K562 (cell line): ENCODE measurements at regions not wholly inside any gene's neighbourhood (a gene's known extent, or its start where the extent isn't known, plus 50 kb on each side); places are given as distances from the start of the nearest gene placed in this dataset.

Source experiments
- ATAC-seq: fragments of 200-7000 bp; cut with Tn5 transposase; 3 replicates; pipeline ENCODE4 v1.9.1; 2020; ENCODE audit warnings: moderate library complexity
- BruUV-seq: library from RNA; stranded (reverse); fragments of 400-500 nt; replicated peaks from 2 replicates; lab custom pipeline; 2021; lab: Mats Ljungman, UMichigan
- CTCF ChIA-PET: fragments of 300-600 bp; formaldehyde crosslinking; extraction: SDS; loops from one replicate; lab custom pipeline; 2021; ENCODE audit warnings: low intra/inter-chr PET ratio; lab: Yijun Ruan, JAX
- POLR2A ChIA-PET: fragments of 300-600, 350-650 bp; sonication (Branson Sonifier 250); formaldehyde crosslinking; extraction: SDS; loops from one replicate; lab custom pipeline; 2021; ENCODE audit warnings: antibody characterized with exemption, inconsistent platforms; lab: Yijun Ruan, JAX
- DNase-seq, 4 experiments: peaks; one replicate each; pipeline versions ENCODE4 v3.0.0 to v3.0.0-alpha.2; 2011 to 2018; ENCODE audit warnings: low spot score in 3 of 4, mixed read lengths in 3 of 4; ENCODE audit errors: extremely low read depth in 1 of 4
- FAIRE-seq: peaks from 2 replicates; lab custom pipeline; 2011; peaks lifted over from hg19 to GRCh38; lab: Jason Lieb, UNC
- H2AFZ ChIP-seq: 2 replicates; pipeline ENCODE4 v1.6.0; 2011; ENCODE audit warnings: low read depth, low read length, control low read depth, inconsistent platforms
- H3K27ac ChIP-seq: fragments of 200-600 bp; 3 replicates; pipeline ENCODE4 v1.8.0; 2011; ENCODE audit warnings: low read depth, mild to moderate bottlenecking, control low read depth, inconsistent platforms, low read length, moderate library complexity, mixed read lengths; ENCODE audit errors: extremely low read depth
- H3K27me3 ChIP-seq, 2 experiments: fragments of 300-600 bp in 1 of 2; 2 replicates in 1 of 2; 3 replicates in 1 of 2; pipeline versions ENCODE4 v1.6.0 to v1.8.0; 2011; ENCODE audit warnings: inconsistent platforms in 2 of 2, low read length in 2 of 2, mild to moderate bottlenecking in 1 of 2, mixed read lengths in 1 of 2, moderate library complexity in 1 of 2; ENCODE audit not compliant: control insufficient read depth in 2 of 2, insufficient read depth in 2 of 2
- H3K36me3 ChIP-seq: fragments of 300-600 bp; 3 replicates; pipeline ENCODE4 v1.8.0; 2011; ENCODE audit warnings: mild to moderate bottlenecking, low read length, inconsistent platforms; ENCODE audit not compliant: control insufficient read depth, insufficient read depth
- H3K4me1 ChIP-seq, 2 experiments: fragments of 200-600 bp in 1 of 2; replicated peaks in 1 of 2; 2 replicates in 1 of 2; 3 replicates in 1 of 2; pipeline versions ENCODE4 v1.5.1 to v1.8.0; 2011; ENCODE audit warnings: inconsistent platforms in 2 of 2, low read length in 2 of 2, mild to moderate bottlenecking in 1 of 2, mixed read lengths in 1 of 2, moderate library complexity in 1 of 2; ENCODE audit not compliant: control insufficient read depth in 2 of 2, insufficient read depth in 2 of 2
- H3K4me2 ChIP-seq: 2 replicates; pipeline ENCODE4 v1.6.1; 2011; ENCODE audit warnings: low read length, control low read depth, inconsistent platforms, mixed read lengths; ENCODE audit not compliant: insufficient read depth
- H3K4me3 ChIP-seq: fragments of 200-600 bp; sonication (generic), shearing (Covaris generic); 2 replicates; pipeline ENCODE4 v1.5.1; 2016; ENCODE audit warnings: control low read depth, inconsistent platforms
- H3K79me2 ChIP-seq: fragments of 200-600 bp; 3 replicates; pipeline ENCODE4 v1.8.0; 2011; ENCODE audit warnings: low read length, inconsistent platforms; ENCODE audit not compliant: control insufficient read depth, insufficient read depth
- H3K9ac ChIP-seq, 2 experiments: 2 replicates each; pipeline versions ENCODE4 v1.6.0 to v1.6.1; 2011; ENCODE audit warnings: low read depth in 2 of 2, low read length in 2 of 2, control low read depth in 1 of 2, inconsistent platforms in 1 of 2, mild to moderate bottlenecking in 1 of 2, mixed read lengths in 1 of 2; ENCODE audit not compliant: insufficient read depth in 1 of 2
- H3K9me1 ChIP-seq: one replicate; pipeline ENCODE4 v1.6.0; 2011; ENCODE audit warnings: inconsistent platforms, mild to moderate bottlenecking, low read length, moderate library complexity; ENCODE audit not compliant: control insufficient read depth, insufficient read depth
- H3K9me3 ChIP-seq: replicated peaks from 2 replicates; pipeline ENCODE4 v1.5.1; 2011; ENCODE audit warnings: low read depth, low read length, inconsistent platforms; ENCODE audit not compliant: control insufficient read depth, insufficient read depth
- H4K20me1 ChIP-seq: replicated peaks from 2 replicates; pipeline ENCODE4 v1.6.1; 2011; ENCODE audit warnings: low read length, inconsistent platforms, mixed read lengths; ENCODE audit not compliant: control insufficient read depth, insufficient read depth
- DPF2 ChIP-seq: fragments of 450-650 bp; IDR thresholded peaks from 2 replicates; pipeline ENCODE4 v1.6.1; 2016
- ETV5 ChIP-seq: sonication (generic); formaldehyde crosslinking; IDR thresholded peaks from 2 replicates; pipeline ENCODE4 v1.4.0; 2020; ENCODE audit warnings: low read depth, mild to moderate bottlenecking, missing genetic modification reagents
- FUS ChIP-seq: fragments of 200-400 bp; formaldehyde crosslinking; optimal IDR thresholded peaks from 2 replicates; pipeline ENCODE3; 2017; ENCODE audit warnings: low read depth, low read length
- TBP ChIP-seq: optimal IDR thresholded peaks from 2 replicates; pipeline ENCODE3; 2011; ENCODE audit warnings: low read depth, low read length, improper control_type of control experiment
- WGBS: fragments of 100-300 bp; shearing (Covaris generic); methylation state at CpG from one replicate; pipeline ENCODE4 v1.1.6; 2016; ENCODE audit warnings: low coverage, mixed read lengths; ENCODE audit not compliant: insufficient coverage; ENCODE audit errors: missing lambda C conversion rate; 5-methylcytosine and 5-hydroxymethylcytosine counted together
- in situ Hi-C: fragments of 300-500 bp; cut with MboI; formaldehyde crosslinking; loops from 4 replicates; pipeline ENCODE4 v1.15.0; 2018; ENCODE audit warnings: inconsistent platforms, mixed read lengths
- intact Hi-C: fragments of 100-400 bp; cut with micrococcal nuclease; formaldehyde crosslinking; loops from 2 replicates; pipeline ENCODE4 v1.14.2; 2022
- TF ChIP-seq, protein P1 (sequence below): fragments of 450-650 bp; IDR thresholded peaks from one replicate; pipeline ENCODE4 v1.6.1; 2018; ENCODE audit warnings: mild to moderate bottlenecking, moderate library complexity; ENCODE audit not compliant: partially characterized antibody

GRCh38 chr10:3651969-3652653 is 132.9 kb downstream of the KLF6 start:
- in situ Hi-C loops (no loop called here), intact Hi-C loops (no loop called here)
- FAIRE-seq (no peak), DNase-seq (no peak), ATAC-seq (no peak)
- H3K9me3 ChIP-seq, result no peaks in the 10 kb centered on the region
- H3K9ac ChIP-seq, result no peak overlapping the region
- no peak overlapping the region for H3K4me3 ChIP-seq
- no TSS peak for BruUV-seq
- TF ChIP-seq TBP, result no peak
- no peak for TF ChIP-seq FUS
- no peak for TF ChIP-seq DPF2
- TF ChIP-seq, protein P1, sequence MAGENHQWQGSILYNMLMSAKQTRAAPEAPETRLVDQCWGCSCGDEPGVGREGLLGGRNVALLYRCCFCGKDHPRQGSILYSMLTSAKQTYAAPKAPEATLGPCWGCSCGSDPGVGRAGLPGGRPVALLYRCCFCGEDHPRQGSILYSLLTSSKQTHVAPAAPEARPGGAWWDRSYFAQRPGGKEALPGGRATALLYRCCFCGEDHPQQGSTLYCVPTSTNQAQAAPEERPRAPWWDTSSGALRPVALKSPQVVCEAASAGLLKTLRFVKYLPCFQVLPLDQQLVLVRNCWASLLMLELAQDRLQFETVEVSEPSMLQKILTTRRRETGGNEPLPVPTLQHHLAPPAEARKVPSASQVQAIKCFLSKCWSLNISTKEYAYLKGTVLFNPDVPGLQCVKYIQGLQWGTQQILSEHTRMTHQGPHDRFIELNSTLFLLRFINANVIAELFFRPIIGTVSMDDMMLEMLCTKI, result no peak
- no peak for TF ChIP-seq ETV5 (CRISPR knock-in tag)
- H3K27me3 ChIP-seq, result peaks cover 0 to 21% of the 10 kb centered on the region in 2 experiments; a peak in 3 of 5 replicates
- ChIA-PET POLR2A (interaction anchor here (0.7 to 1.7 kb wide), 3 partner anchors 13 to 216 kb away, joined by 3 to 7 read pairs (median 6); partner anchors contain the start of gene KLF6), CTCF (interaction anchor here (0.6 kb wide), 1 partner anchor 9 kb away, joined by 3 read pairs; no protein-coding TSS in a partner anchor)
- 0 out of 2 replicates have a peak, but pooled peaks cover 7% of the 10 kb centered on the region for H4K20me1 ChIP-seq
- no peak overlapping the region for H2AFZ ChIP-seq
- no peak overlapping the region for H3K4me2 ChIP-seq
- no peaks in the 10 kb centered on the region for H3K79me2 ChIP-seq
- no peak overlapping the region for H3K27ac ChIP-seq
- H3K9me1 ChIP-seq, result no peaks in the 10 kb centered on the region
- 37% methylated on average over 6 of the region's 6 CpGs for WGBS
- peaks cover 0 to 12% of the 10 kb centered on the region in 2 experiments; a peak in 3 of 5 replicates for H3K4me1 ChIP-seq
- H3K36me3 ChIP-seq, result no peaks in the 10 kb centered on the region
